ENCODE measurements at regions not wholly inside any gene's neighbourhood (a gene's known extent, or its start where the extent isn't known, plus 50 kb on each side); places are given as distances from the start of the nearest gene placed in this dataset.
"Not testable (repeated sequence)": the region's sequence is repeated elsewhere in the genome, so short reads cannot be mapped to it uniquely, and the experiment has no call there.

GRCh38 chr6:18038235-18038634 lies 50.8 kb upstream of the KIF13A start:
- TF ChIP-seq CTCF, POLR2A (IDR thresholded peaks at IDR 0.05): not testable (repeated sequence)
